ENCODE measurements at regions not wholly inside any gene's neighbourhood (a gene's known extent, or its start where the extent isn't known, plus 50 kb on each side); places are given as distances from the start of the nearest gene placed in this dataset.

DNA sequence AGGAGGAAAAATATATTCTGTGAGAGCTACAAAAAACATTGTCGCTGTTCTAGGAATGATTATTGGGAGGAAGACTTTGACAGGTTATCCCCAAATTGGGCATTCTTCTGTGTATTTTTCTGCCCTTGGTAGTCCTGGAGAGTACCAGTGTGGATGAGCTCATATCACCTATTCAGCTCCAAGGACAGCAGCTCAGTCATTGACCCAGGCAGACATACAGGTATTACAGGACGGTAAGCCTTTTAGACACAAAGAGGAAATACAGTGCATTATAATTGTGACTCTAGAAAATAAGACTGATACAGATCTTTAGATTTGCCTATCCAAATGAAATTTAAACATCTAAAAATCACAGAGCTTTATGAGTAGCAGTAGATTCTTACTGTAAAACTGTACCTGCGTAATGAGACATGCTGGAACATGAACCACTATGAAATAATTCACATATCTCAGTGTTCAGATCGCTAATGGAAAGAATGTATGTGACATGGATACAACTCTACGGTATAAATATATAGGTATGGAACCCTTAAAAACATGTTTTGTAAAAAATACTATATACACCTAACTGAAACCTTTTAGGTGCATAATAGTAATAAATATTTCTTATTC, 56.0 kb downstream of the PLK2 start:
- H3K9me3 ChIP-seq (ENCODE audit: insufficient read depth, low read depth, low read length) = no peaks in the 10 kb centered on the region
- no peaks in the 10 kb centered on the region for H3K27me3 ChIP-seq (ENCODE audit: insufficient read depth, low read length)
- no peaks in the 10 kb centered on the region for H3K36me3 ChIP-seq (ENCODE audit: insufficient read depth, low read depth, low read length)
- H3K4me1 ChIP-seq (ENCODE audit: insufficient read depth, low read length) = peaks cover 26% of the 10 kb centered on the region
- H3K4me3 ChIP-seq (ENCODE audit: low read length) = no peak overlapping the region
- no peak overlapping the region for H3K9ac ChIP-seq (ENCODE audit: low read depth, low read length)
- H3K27ac ChIP-seq (ENCODE audit: low read length) = no peak overlapping the region

DNA sequence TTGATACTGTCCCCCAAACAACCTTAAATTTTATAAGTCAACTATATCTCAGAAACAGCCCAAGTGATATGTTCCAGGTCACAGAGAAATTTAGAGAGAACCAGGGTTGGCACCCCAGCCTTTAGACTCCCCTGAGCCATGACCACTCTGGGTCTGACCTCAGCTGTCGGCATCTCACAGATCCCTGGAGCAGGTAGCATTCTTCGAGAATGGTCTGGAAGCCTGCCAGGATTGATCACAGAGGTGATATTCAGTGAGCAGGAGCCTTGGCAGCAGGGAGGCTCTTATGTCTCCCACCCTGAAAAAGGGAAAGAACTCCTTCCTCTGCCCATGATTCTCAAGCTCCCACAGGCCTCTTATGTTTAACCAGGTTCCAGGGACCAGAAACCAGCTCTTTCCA, 58.2 kb downstream of the PLK2 start:
- Histone ChIP-seq H3K9ac (ENCODE audit: low read depth, low read length) (no peak overlapping the region), H3K27ac (ENCODE audit: low read length) (no peak overlapping the region)

DNA sequence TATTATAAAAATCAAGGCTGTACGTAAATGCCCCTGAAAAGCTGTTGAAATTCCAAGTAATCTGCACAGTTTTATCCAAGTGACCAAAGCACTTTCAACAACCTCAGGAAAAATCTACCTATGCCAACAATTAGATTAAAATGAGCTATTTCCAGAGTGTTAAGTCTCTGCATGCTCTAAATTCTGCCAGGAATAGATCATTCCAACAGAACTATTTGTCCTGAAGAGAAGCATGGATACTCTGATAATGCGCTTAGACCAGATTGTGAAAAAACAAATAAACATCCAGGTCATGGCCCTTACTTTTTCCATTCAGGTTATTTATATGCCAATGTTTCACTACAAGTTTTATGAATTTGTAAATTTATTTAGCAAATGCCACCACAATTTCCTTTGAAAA, 59.1 kb downstream of the PLK2 start:
- H3K27ac ChIP-seq (ENCODE audit: low read length) = no peak overlapping the region
- H3K4me3 ChIP-seq (ENCODE audit: low read length) = no peak overlapping the region
- no peaks in the 10 kb centered on the region for H3K9me3 ChIP-seq (ENCODE audit: insufficient read depth, low read depth, low read length)
- no peaks in the 10 kb centered on the region for H3K27me3 ChIP-seq (ENCODE audit: insufficient read depth, low read length)
- no peak overlapping the region for H3K9ac ChIP-seq (ENCODE audit: low read depth, low read length)
- peaks cover 7% of the 10 kb centered on the region for H3K4me1 ChIP-seq (ENCODE audit: insufficient read depth, low read length)
- H3K36me3 ChIP-seq (ENCODE audit: insufficient read depth, low read depth, low read length) = no peaks in the 10 kb centered on the region

More for the DNA sequence above, 58.2 kb downstream of the PLK2 start:
- peaks cover 16% of the 10 kb centered on the region for H3K4me1 ChIP-seq (ENCODE audit: insufficient read depth, low read length)
- no peaks in the 10 kb centered on the region for H3K27me3 ChIP-seq (ENCODE audit: insufficient read depth, low read length)
- H3K36me3 ChIP-seq (ENCODE audit: insufficient read depth, low read depth, low read length) = no peaks in the 10 kb centered on the region
- no peak overlapping the region for H3K4me3 ChIP-seq (ENCODE audit: low read length)
- no peaks in the 10 kb centered on the region for H3K9me3 ChIP-seq (ENCODE audit: insufficient read depth, low read depth, low read length)

DNA sequence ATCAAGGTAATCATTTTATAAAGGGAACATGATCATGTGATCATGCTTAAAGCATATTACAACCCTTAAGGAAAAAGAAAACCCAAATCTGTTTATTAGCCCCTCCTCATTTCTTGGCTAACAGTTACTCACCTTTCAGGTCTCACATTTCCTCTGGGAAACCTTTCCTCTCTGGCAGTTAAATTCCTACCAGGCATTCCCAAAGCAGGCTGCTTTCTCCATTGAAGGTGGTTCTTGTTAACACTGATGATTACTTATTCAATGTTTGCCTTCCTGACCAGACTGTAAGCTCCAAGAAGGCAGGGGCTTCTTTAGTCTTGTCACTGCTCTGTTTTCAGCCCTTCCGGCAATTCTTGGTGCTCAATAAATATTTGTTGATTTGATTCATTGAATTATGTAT, 59.9 kb downstream of the PLK2 start:
- Histone ChIP-seq H3K9me3 (ENCODE audit: insufficient read depth, low read depth, low read length) (no peaks in the 10 kb centered on the region), H3K27ac (ENCODE audit: low read length) (no peak overlapping the region), H3K4me3 (ENCODE audit: low read length) (no peak overlapping the region), H3K4me1 (ENCODE audit: insufficient read depth, low read length) (no peaks in the 10 kb centered on the region), H3K36me3 (ENCODE audit: insufficient read depth, low read depth, low read length) (no peaks in the 10 kb centered on the region), H3K9ac (ENCODE audit: low read depth, low read length) (no peak overlapping the region), H3K27me3 (ENCODE audit: insufficient read depth, low read length) (no peaks in the 10 kb centered on the region)

DNA sequence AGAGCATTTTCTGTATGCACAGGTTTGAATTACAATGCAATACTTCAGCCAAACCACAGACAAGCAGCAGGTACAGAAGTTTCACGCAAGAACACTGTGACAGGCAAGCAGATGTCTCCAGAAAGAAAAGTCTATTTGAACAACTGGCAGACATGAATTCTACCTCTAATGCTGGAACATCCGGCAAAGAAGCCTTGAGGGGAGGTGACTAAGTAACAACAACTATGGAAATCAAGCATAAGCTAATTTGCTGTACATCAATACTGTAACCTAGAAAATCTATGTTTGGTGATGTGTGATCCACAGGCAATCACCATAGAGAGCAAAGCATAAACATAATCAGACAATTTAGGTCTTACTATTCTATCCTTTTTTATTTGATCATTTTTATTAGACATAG, 65.5 kb downstream of the PLK2 start:
- Histone ChIP-seq H3K27me3 (ENCODE audit: insufficient read depth, low read length) (no peaks in the 10 kb centered on the region), H3K27ac (ENCODE audit: low read length) (no peak overlapping the region), H3K9ac (ENCODE audit: low read depth, low read length) (no peak overlapping the region), H3K36me3 (ENCODE audit: insufficient read depth, low read depth, low read length) (no peaks in the 10 kb centered on the region), H3K9me3 (ENCODE audit: insufficient read depth, low read depth, low read length) (no peaks in the 10 kb centered on the region), H3K4me3 (ENCODE audit: low read length) (no peak overlapping the region), H3K4me1 (ENCODE audit: insufficient read depth, low read length) (peaks cover 7% of the 10 kb centered on the region; the same call in 1 of the 2 replicates)

DNA sequence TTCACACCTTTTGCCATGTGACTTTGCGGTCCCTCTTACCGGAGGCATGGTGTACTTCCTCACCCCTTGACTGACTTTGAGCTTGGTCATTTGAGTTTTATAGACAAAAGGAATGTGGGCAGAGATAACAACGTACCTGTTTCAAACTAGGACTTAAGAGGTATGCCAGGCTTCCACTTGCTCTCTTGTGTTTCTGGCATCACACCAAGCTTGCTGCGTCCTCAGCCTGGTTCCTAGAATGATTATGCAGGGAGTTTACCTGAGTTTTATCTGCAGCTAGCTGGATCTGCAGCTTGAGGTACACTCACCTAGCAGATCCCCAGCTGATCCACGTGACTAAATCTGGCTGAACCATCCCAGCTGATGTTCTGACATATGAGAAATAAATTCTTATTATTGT, 66.2 kb downstream of the PLK2 start:
- no peaks in the 10 kb centered on the region for H3K27me3 ChIP-seq (ENCODE audit: insufficient read depth, low read length)
- no peaks in the 10 kb centered on the region for H3K9me3 ChIP-seq (ENCODE audit: insufficient read depth, low read depth, low read length)
- H3K4me3 ChIP-seq (ENCODE audit: low read length) = no peak overlapping the region

DNA sequence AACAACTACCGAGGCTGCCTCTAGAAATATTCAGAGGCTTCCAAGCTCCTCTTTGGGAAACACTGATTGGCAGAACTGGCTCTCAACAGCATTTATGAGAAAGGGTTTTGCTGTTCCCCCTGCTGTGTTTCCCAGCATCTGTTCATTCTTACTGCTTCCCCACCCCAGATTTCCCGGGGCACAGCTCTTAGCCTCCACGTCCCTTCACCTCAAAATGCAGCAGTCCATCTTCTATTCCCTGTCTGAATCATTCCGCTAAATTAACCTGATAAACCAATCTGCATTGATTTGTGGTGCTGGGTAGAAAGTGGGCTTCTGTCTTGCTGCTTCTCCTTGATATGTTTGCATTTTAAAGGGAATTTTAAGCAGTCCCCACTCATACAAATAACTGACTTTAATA, 67.4 kb downstream of the PLK2 start:
- Histone ChIP-seq H3K9ac (ENCODE audit: low read depth, low read length) (no peak overlapping the region), H3K9me3 (ENCODE audit: insufficient read depth, low read depth, low read length) (no peaks in the 10 kb centered on the region), H3K27ac (ENCODE audit: low read length) (no peak overlapping the region), H3K27me3 (ENCODE audit: insufficient read depth, low read length) (no peaks in the 10 kb centered on the region), H3K4me3 (ENCODE audit: low read length) (no peak overlapping the region), H3K4me1 (ENCODE audit: insufficient read depth, low read length) (peaks cover 7% of the 10 kb centered on the region; the same call in 1 of the 2 replicates), H3K36me3 (ENCODE audit: insufficient read depth, low read depth, low read length) (no peaks in the 10 kb centered on the region)

More for the DNA sequence above, 66.2 kb downstream of the PLK2 start:
- no peak overlapping the region for H3K27ac ChIP-seq (ENCODE audit: low read length)
- H3K4me1 ChIP-seq (ENCODE audit: insufficient read depth, low read length) = peaks cover 7% of the 10 kb centered on the region; the same call in 1 of the 2 replicates
- H3K36me3 ChIP-seq (ENCODE audit: insufficient read depth, low read depth, low read length) = no peaks in the 10 kb centered on the region
- H3K9ac ChIP-seq (ENCODE audit: low read depth, low read length) = no peak overlapping the region

DNA sequence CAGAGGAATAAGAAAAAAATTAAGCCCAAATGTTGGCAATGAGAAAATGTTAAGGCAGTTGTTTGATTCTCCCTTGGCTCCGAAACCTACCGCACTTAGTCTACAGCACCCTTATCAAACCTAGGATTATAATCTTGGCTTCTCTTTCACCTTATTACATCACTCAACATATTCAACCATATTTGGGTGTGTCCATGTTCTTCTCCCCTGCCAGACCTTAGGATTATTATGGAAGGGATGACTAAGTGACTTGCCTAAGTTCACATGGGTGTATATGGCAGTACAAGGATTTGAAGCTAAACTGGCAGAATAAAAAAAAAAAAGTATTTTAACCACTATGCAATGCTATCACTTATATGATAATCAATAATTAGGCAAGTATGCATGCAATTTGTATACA, 76.4 kb downstream of the PLK2 start:
- H3K4me1 ChIP-seq (ENCODE audit: insufficient read depth, low read length) = no peaks in the 10 kb centered on the region
- no peak overlapping the region for H3K9ac ChIP-seq (ENCODE audit: low read depth, low read length)
- H3K4me3 ChIP-seq (ENCODE audit: low read length) = no peak overlapping the region
- H3K36me3 ChIP-seq (ENCODE audit: insufficient read depth, low read depth, low read length) = no peaks in the 10 kb centered on the region
- H3K27me3 ChIP-seq (ENCODE audit: insufficient read depth, low read length) = no peaks in the 10 kb centered on the region
- H3K27ac ChIP-seq (ENCODE audit: low read length) = no peak overlapping the region
- peaks cover 43% of the 10 kb centered on the region for H3K9me3 ChIP-seq (ENCODE audit: insufficient read depth, low read depth, low read length)

DNA sequence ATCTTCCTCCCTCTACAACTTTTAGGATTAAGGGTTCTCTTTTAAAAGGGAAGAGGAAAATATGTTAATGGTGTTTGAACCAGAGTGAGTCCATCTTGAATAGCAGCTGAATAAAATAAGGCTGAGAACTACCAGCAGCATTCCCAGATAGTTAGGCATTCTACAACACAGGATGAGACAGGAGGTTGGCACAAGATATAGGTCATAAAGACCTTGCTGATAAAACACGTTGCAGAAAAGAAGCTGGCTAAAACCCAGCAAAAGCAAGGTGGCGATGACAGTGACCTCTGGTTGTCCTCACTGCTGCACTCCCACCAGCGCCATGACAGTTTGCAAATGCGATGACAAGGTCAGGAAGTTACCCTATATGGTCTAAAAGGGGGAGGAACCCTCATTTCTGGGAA, 77.8 kb downstream of the PLK2 start:
- Histone ChIP-seq H3K27ac (ENCODE audit: low read length) (no peak overlapping the region), H3K27me3 (ENCODE audit: insufficient read depth, low read length) (no peaks in the 10 kb centered on the region), H3K36me3 (ENCODE audit: insufficient read depth, low read depth, low read length) (no peaks in the 10 kb centered on the region), H3K9me3 (ENCODE audit: insufficient read depth, low read depth, low read length) (peaks cover 54% of the 10 kb centered on the region), H3K4me3 (ENCODE audit: low read length) (no peak overlapping the region), H3K9ac (ENCODE audit: low read depth, low read length) (no peak overlapping the region), H3K4me1 (ENCODE audit: insufficient read depth, low read length) (no peaks in the 10 kb centered on the region)

DNA sequence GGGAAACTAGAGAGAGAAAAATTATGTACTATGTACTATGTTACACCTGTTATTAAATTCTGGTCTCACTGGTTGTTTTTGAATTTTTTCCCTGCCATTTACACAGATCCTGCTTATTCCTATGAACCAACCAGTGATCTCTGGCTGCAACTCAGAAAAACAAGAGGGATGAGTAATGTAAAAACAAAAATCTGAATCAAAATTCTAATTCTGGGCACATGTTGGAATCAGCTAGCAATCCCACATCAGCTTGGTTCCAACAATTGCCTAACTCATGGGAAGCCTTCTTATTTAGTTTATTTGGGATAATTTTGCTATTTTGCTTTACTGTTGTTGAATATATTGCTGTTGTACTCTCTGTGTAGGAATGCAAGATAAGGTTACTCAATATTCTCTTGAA, 78.3 kb downstream of the PLK2 start:
- Histone ChIP-seq H3K27ac (ENCODE audit: low read length) (no peak overlapping the region), H3K9me3 (ENCODE audit: insufficient read depth, low read depth, low read length) (peaks cover 56% of the 10 kb centered on the region), H3K9ac (ENCODE audit: low read depth, low read length) (no peak overlapping the region), H3K36me3 (ENCODE audit: insufficient read depth, low read depth, low read length) (no peaks in the 10 kb centered on the region), H3K4me1 (ENCODE audit: insufficient read depth, low read length) (no peaks in the 10 kb centered on the region), H3K27me3 (ENCODE audit: insufficient read depth, low read length) (no peaks in the 10 kb centered on the region), H3K4me3 (ENCODE audit: low read length) (no peak overlapping the region)

DNA sequence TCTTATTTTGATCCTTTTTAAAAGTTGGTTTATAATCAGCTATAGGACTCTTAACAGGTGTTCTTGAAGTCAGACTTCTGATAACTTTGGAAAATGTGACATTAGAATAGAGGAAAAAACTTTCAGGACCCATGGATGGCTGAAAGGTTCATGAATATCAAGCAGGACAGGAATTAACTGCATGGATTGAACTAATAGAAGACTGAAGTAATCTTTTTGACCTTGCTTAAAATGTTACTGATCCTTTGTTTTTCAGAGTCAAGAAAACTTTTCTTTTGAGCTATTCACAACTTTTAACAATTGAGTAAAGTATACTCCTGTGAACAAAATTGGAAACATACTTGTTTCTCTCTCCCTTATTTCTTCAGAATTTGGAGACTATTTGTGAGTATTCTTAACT, 79.2 kb downstream of the PLK2 start:
- Histone ChIP-seq H3K4me1 (ENCODE audit: insufficient read depth, low read length) (no peaks in the 10 kb centered on the region), H3K27me3 (ENCODE audit: insufficient read depth, low read length) (no peaks in the 10 kb centered on the region), H3K36me3 (ENCODE audit: insufficient read depth, low read depth, low read length) (no peaks in the 10 kb centered on the region), H3K4me3 (ENCODE audit: low read length) (no peak overlapping the region), H3K9ac (ENCODE audit: low read depth, low read length) (no peak overlapping the region), H3K9me3 (ENCODE audit: insufficient read depth, low read depth, low read length) (peaks cover 56% of the 10 kb centered on the region), H3K27ac (ENCODE audit: low read length) (no peak overlapping the region)

DNA sequence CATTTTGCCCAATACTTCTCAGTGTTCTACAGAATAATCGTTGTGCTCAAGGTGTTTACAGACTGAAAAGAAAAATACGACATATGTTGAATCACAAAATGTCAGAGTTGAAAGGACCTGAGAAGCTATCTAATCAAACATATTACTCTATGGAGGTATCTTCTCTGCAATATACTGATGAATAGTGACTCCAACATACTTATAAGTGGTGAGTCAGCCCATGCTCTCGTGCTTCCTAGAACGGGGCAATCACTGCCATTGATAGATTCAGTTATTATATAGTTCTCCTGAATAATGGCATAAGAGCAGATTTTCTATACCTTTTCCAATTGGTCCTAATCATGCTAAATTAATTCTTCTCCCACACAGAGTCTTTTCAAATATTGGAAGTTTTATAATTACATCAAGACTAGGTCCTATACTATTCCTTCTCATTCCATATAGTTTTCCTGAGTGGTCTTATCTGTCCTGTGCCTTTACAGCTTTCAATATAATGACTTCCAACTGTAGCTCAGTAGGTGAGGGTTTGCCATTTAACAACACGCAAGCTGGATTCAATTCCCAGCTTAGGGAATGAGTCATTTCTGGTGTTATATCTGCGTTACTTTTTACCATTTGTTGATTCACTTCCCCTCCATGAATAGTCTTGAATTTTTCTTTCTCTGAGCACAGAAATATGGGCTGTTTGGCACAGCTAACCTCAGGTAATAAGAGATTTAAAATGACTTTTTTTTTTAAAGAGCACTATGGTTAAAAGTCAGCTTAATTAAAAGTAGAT, 81.1 kb downstream of the PLK2 start:
- no peak overlapping the region for H3K4me3 ChIP-seq (ENCODE audit: low read length)
- H3K9me3 ChIP-seq (ENCODE audit: insufficient read depth, low read depth, low read length) = peaks cover 56% of the 10 kb centered on the region

More for the DNA sequence above, 81.1 kb downstream of the PLK2 start:
- H3K4me1 ChIP-seq (ENCODE audit: insufficient read depth, low read length) = no peaks in the 10 kb centered on the region
- no peaks in the 10 kb centered on the region for H3K27me3 ChIP-seq (ENCODE audit: insufficient read depth, low read length)
- H3K36me3 ChIP-seq (ENCODE audit: insufficient read depth, low read depth, low read length) = no peaks in the 10 kb centered on the region
- no peak overlapping the region for H3K27ac ChIP-seq (ENCODE audit: low read length)
- no peak overlapping the region for H3K9ac ChIP-seq (ENCODE audit: low read depth, low read length)
